GM10248 (cell line): ENCODE measurements at regions not wholly inside any gene's neighbourhood (a gene's known extent, or its start where the extent isn't known, plus 50 kb on each side); places are given as distances from the start of the nearest gene placed in this dataset.

Source experiments
- CTCF ChIA-PET: fragments of 300-600 bp; sonication (Branson Sonifier 250); formaldehyde crosslinking; extraction: SDS; loops from one replicate; lab custom pipeline; 2021; ENCODE audit warnings: antibody characterized with exemption; lab: Yijun Ruan, JAX
- POLR2A ChIA-PET: fragments of 350-650 bp; sonication (Branson Sonifier 250); formaldehyde crosslinking; extraction: SDS; loops from one replicate; lab custom pipeline; 2020; ENCODE audit warnings: antibody characterized with exemption; lab: Yijun Ruan, JAX
- DNase-seq: peaks from one replicate; pipeline ENCODE4 v3.0.0; 2012; ENCODE audit errors: extremely low spot score
- CTCF ChIP-seq: IDR thresholded peaks from 2 replicates; pipeline ENCODE4 v1.5.1; 2012; ENCODE audit warnings: mild to moderate bottlenecking, low read depth; ENCODE audit errors: extremely low read depth, missing control alignments, control extremely low read depth

GRCh38 chrX:40266490-40267333 lies 169.0 kb upstream of the BCOR start:
- DNase-seq = peak; percentile 60
- TF ChIP-seq CTCF = peak; percentile 46
- CTCF ChIA-PET = interaction anchor here (1.4 kb wide), 1 partner anchor 170 kb away, joined by 3 read pairs; no protein-coding TSS in a partner anchor
- POLR2A ChIA-PET = no interaction called here

- TF ChIP-seq CTCF = no peak
- DNase-seq = no peak
- CTCF ChIA-PET = no interaction called here
- POLR2A ChIA-PET = no interaction called here
Observed at GRCh38 chrX:40265936-40266335, 168.2 kb upstream of the BCOR start.

GRCh38 chrX:40263014-40263560 lies 165.3 kb upstream of the BCOR start:
- ChIA-PET CTCF (no interaction called here), POLR2A (no interaction called here)
- DNase-seq = no peak
- TF ChIP-seq CTCF = no peak

- ChIA-PET CTCF (interaction anchor here (1.2 kb wide), 1 partner anchor 18 kb away, joined by 3 read pairs; no protein-coding TSS in a partner anchor), POLR2A (no interaction called here)
- TF ChIP-seq CTCF = no peak
- DNase-seq = no peak
Observed at GRCh38 chrX:40262157-40263013, 164.6 kb upstream of the BCOR start.

- CTCF ChIA-PET = interaction anchor here (1.2 kb wide), 1 partner anchor 17 kb away, joined by 3 read pairs; no protein-coding TSS in a partner anchor
- TF ChIP-seq CTCF = no peak
- POLR2A ChIA-PET = no interaction called here
- DNase-seq = no peak
Observed at GRCh38 chrX:40261833-40262156, 164.0 kb upstream of the BCOR start.

GRCh38 chrX:40260146-40260747 lies 162.5 kb upstream of the BCOR start:
- ChIA-PET CTCF (interaction anchor here (0.8 kb wide), 1 partner anchor 36 kb away, joined by 3 read pairs; no protein-coding TSS in a partner anchor), POLR2A (no interaction called here)
- no peak for TF ChIP-seq CTCF
- no peak for DNase-seq
